GM23338 (cell line): ENCODE measurements at regions not wholly inside any gene's neighbourhood (a gene's known extent, or its start where the extent isn't known, plus 50 kb on each side); places are given as distances from the start of the nearest gene placed in this dataset.

Source experiments
- ATAC-seq: fragments of 200-7000 bp; cut with Tn5 transposase; 3 replicates; pipeline ENCODE4 v1.9.1; 2020
- DNase-seq: peaks from one replicate; pipeline ENCODE4 v3.0.0-alpha.2; 2015; ENCODE audit warnings: low spot score
- H2AFZ ChIP-seq: fragments of 200-600 bp; sonication (generic); 2 replicates; pipeline ENCODE4 v1.8.0; 2016; ENCODE audit warnings: antibody characterized with exemption, mild to moderate bottlenecking, moderate library complexity
- H3F3A ChIP-seq: fragments of 200-600 bp; sonication (generic); replicated peaks from 2 replicates; pipeline ENCODE4 v1.8.0; 2017; ENCODE audit warnings: antibody characterized with exemption, mixed run types, low read depth
- H3K27ac ChIP-seq: fragments of 200-600 bp; sonication (generic); 2 replicates; pipeline ENCODE4 v1.6.1; 2016; ENCODE audit warnings: low read depth
- H3K27me3 ChIP-seq: fragments of 200-600 bp; sonication (generic); 2 replicates; pipeline ENCODE4 v1.8.0; 2016; ENCODE audit warnings: mild to moderate bottlenecking, mixed run types, moderate library complexity; ENCODE audit not compliant: insufficient read depth
- H3K36me3 ChIP-seq: fragments of 200-600 bp; sonication (generic); 2 replicates; pipeline ENCODE4 v1.8.0; 2016; ENCODE audit warnings: mild to moderate bottlenecking; ENCODE audit not compliant: insufficient read depth
- H3K4me1 ChIP-seq: fragments of 200-600 bp; sonication (generic); 2 replicates; pipeline ENCODE4 v1.8.0; 2016; ENCODE audit warnings: mild to moderate bottlenecking, moderate library complexity; ENCODE audit not compliant: insufficient read depth
- H3K4me2 ChIP-seq: fragments of 200-600 bp; sonication (generic); 2 replicates; pipeline ENCODE4 v1.7.1; 2017; ENCODE audit warnings: mixed run types
- H3K4me3 ChIP-seq: fragments of 200-600 bp; sonication (generic); 2 replicates; pipeline ENCODE4 v1.6.1; 2016; ENCODE audit warnings: mixed run types
- H3K79me2 ChIP-seq: fragments of 200-600 bp; sonication (generic); replicated peaks from 2 replicates; pipeline ENCODE4 v1.8.0; 2017; ENCODE audit warnings: mild to moderate bottlenecking; ENCODE audit not compliant: insufficient read depth
- H3K9me2 ChIP-seq: fragments of 200-600 bp; sonication (generic); 2 replicates; pipeline ENCODE4 v1.8.0; 2017; ENCODE audit not compliant: insufficient read depth
- H4K20me1 ChIP-seq: fragments of 200-600 bp; sonication (generic); replicated peaks from 2 replicates; pipeline ENCODE4 v1.8.0; 2017; ENCODE audit warnings: mild to moderate bottlenecking; ENCODE audit not compliant: insufficient read depth
- H3K27ac Mint-ChIP-seq: 2 replicates; pipeline ENCODE4 v1.8.0; 2020; ENCODE audit warnings: inconsistent platforms, mild to moderate bottlenecking, moderate library complexity, mixed read lengths
- H3K27me3 Mint-ChIP-seq: 3 replicates; pipeline ENCODE4 v1.8.0; 2022; ENCODE audit warnings: low read depth, mild to moderate bottlenecking, moderate library complexity, mixed read lengths, inconsistent platforms; ENCODE audit not compliant: insufficient read depth, poor library complexity
- H3K36me3 Mint-ChIP-seq: 3 replicates; pipeline ENCODE4 v1.8.0; 2021; ENCODE audit warnings: low read depth, mild to moderate bottlenecking, inconsistent platforms, moderate library complexity, mixed read lengths
- H3K4me1 Mint-ChIP-seq: 3 replicates; pipeline ENCODE4 v1.8.0; 2020; ENCODE audit warnings: mild to moderate bottlenecking, inconsistent platforms, mixed read lengths
- H3K4me3 Mint-ChIP-seq: 3 replicates; pipeline ENCODE4 v1.8.0; 2021; ENCODE audit warnings: moderate library complexity, mild to moderate bottlenecking, inconsistent platforms, mixed read lengths
- H3K9me3 Mint-ChIP-seq: 3 replicates; pipeline ENCODE4 v1.8.0; 2020; ENCODE audit warnings: moderate library complexity, mild to moderate bottlenecking, inconsistent platforms, mixed read lengths
- CTCF ChIP-seq, 2 experiments: fragments of 200-600 bp in 1 of 2; sonication (generic) in 1 of 2; conservative IDR thresholded peaks; 2 replicates each; pipeline versions ENCODE4 v1.5.1 to v1.6.1; 2016 to 2017; ENCODE audit warnings: antibody characterized with exemption in 2 of 2, low read depth in 2 of 2, mild to moderate bottlenecking in 2 of 2, moderate library complexity in 1 of 2
- ETS1 ChIP-seq: IDR thresholded peaks from 2 replicates; pipeline ENCODE4 v1.6.1; 2016; ENCODE audit warnings: antibody characterized with exemption
- EZH2 ChIP-seq: fragments of 200-600 bp; sonication (generic); IDR thresholded peaks from one replicate; pipeline ENCODE4 v1.8.0; 2017; ENCODE audit warnings: antibody characterized with exemption, mild to moderate bottlenecking, low read depth; ENCODE audit not compliant: unreplicated experiment
- EZH2phosphoT487 ChIP-seq: fragments of 200-600 bp; sonication (generic); IDR thresholded peaks from one replicate; pipeline ENCODE4 v1.8.1; 2018; ENCODE audit warnings: antibody characterized with exemption; ENCODE audit not compliant: unreplicated experiment
- POLR2AphosphoS5 ChIP-seq: IDR thresholded peaks from 2 replicates; pipeline ENCODE4 v1.6.1; 2016; ENCODE audit warnings: antibody characterized with exemption, low read depth
- STAT1 ChIP-seq: IDR thresholded peaks from one replicate; pipeline ENCODE4 v1.6.1; 2016; ENCODE audit warnings: antibody characterized with exemption; ENCODE audit not compliant: unreplicated experiment
- ZNF114 ChIP-seq: fragments of 250-450 bp; sonication (Bioruptor Pico); IDR thresholded peaks from 2 replicates; pipeline ENCODE4 v1.5.0; 2020; ENCODE audit warnings: mild to moderate bottlenecking, moderate library complexity
- ZNF462 ChIP-seq: fragments of 250-450 bp; sonication (Bioruptor Pico); IDR thresholded peaks from 2 replicates; pipeline ENCODE4 v1.5.0; 2020; ENCODE audit warnings: mild to moderate bottlenecking, moderate library complexity

GRCh38 chr6:159499034-159499433 is 194.0 kb downstream of the SOD2 start (continued):
- TF ChIP-seq ZNF462 (CRISPR knock-in tag): no peak

GRCh38 chr6:159494586-159494972 is 198.5 kb downstream of the SOD2 start:
- Histone ChIP-seq H3K36me3 (0 out of 2 replicates have a peak, but pooled peaks cover 4% of the 10 kb centered on the region), H3F3A (no peaks in the 10 kb centered on the region), H2AFZ (no peak overlapping the region), H3K79me2 (no peaks in the 10 kb centered on the region), H3K27ac (no peak overlapping the region), H4K20me1 (no peaks in the 10 kb centered on the region), H3K4me1 (no peaks in the 10 kb centered on the region), H3K4me3 (no peak overlapping the region), H3K9me2 (peaks cover 7% of the 10 kb centered on the region; the same call in 1 of the 2 replicates), H3K27me3 (no peaks in the 10 kb centered on the region), H3K4me2 (no peak overlapping the region)
- H3K4me3 Mint-ChIP-seq: no peak overlapping the region
- no peaks in the 10 kb centered on the region for H3K4me1 Mint-ChIP-seq
- DNase-seq (no peak), ATAC-seq (no peak)
- no peak overlapping the region for H3K27ac Mint-ChIP-seq
- H3K27me3 Mint-ChIP-seq: peaks cover 6% of the 10 kb centered on the region
- H3K9me3 Mint-ChIP-seq: peaks cover 15% of the 10 kb centered on the region
- H3K36me3 Mint-ChIP-seq: no peaks in the 10 kb centered on the region; the same call in 2 of the 3 replicates
- TF ChIP-seq ETS1 (no peak), CTCF (conservative IDR thresholded peaks at IDR 0.05; ENCODE audit: low read depth in 2 of 2) (no peak), EZH2 (no peak), EZH2phosphoT487 (no peak), POLR2AphosphoS5 (no peak), STAT1 (no peak), ZNF114 (CRISPR knock-in tag) (no peak)
